WTC11 (cell line): ENCODE measurements at regions not wholly inside any gene's neighbourhood (a gene's known extent, or its start where the extent isn't known, plus 50 kb on each side); places are given as distances from the start of the nearest gene placed in this dataset.

Source experiments
- ATAC-seq: fragments of 200-7000 bp; cut with Tn5 transposase; 2 replicates; pipeline ENCODE4 v1.10.0; 2021; ENCODE audit warnings: mild to moderate bottlenecking, moderate library complexity
- CTCF ChIA-PET: fragments of 300-600 bp; sonication (Branson Sonifier 250); formaldehyde crosslinking; loops from one replicate; lab custom pipeline; 2021; ENCODE audit warnings: antibody characterized with exemption; lab: Charles Lee
- POLR2A ChIA-PET: fragments of 350-600 bp; sonication (Branson Sonifier 250); formaldehyde crosslinking; loops from one replicate; lab custom pipeline; 2021; ENCODE audit warnings: antibody characterized with exemption; lab: Charles Lee
- DNase-seq: peaks from one replicate; pipeline ENCODE4 v3.0.0; 2021; ENCODE audit warnings: low spot score
- H3K27ac Mint-ChIP-seq: 2 replicates; pipeline ENCODE4 v1.8.0; 2021; ENCODE audit warnings: mixed read lengths
- H3K27me3 Mint-ChIP-seq: 2 replicates; pipeline ENCODE4 v1.8.0; 2021; ENCODE audit warnings: low read depth, mild to moderate bottlenecking, moderate library complexity, mixed read lengths
- H3K36me3 Mint-ChIP-seq: 2 replicates; pipeline ENCODE4 v1.8.0; 2021; ENCODE audit warnings: mixed read lengths
- H3K4me1 Mint-ChIP-seq: 2 replicates; pipeline ENCODE4 v1.8.0; 2022; ENCODE audit warnings: mixed read lengths
- H3K4me3 Mint-ChIP-seq: 2 replicates; pipeline ENCODE4 v1.8.0; 2021; ENCODE audit warnings: mild to moderate bottlenecking, moderate library complexity, mixed read lengths
- H3K9me3 Mint-ChIP-seq: 2 replicates; pipeline ENCODE4 v1.8.0; 2021; ENCODE audit warnings: mixed read lengths
- ESRRA ChIP-seq: sonication (generic); formaldehyde crosslinking; IDR thresholded peaks from 2 replicates; pipeline ENCODE4 v1.8.1; 2022; ENCODE audit warnings: mild to moderate bottlenecking, missing genetic modification reagents, borderline replicate concordance
- FOXK1 ChIP-seq: sonication (generic); formaldehyde crosslinking; IDR thresholded peaks from 2 replicates; pipeline ENCODE4 v1.8.0; 2022; ENCODE audit warnings: mild to moderate bottlenecking, moderate library complexity, missing genetic modification reagents
- GABPB1 ChIP-seq: sonication (generic); formaldehyde crosslinking; IDR thresholded peaks from 2 replicates; pipeline ENCODE4 v1.8.1; 2023; ENCODE audit warnings: mild to moderate bottlenecking, missing genetic modification reagents
- GTF2I ChIP-seq: fragments of 250-450 bp; sonication (Bioruptor Pico); conservative IDR thresholded peaks from 2 replicates; pipeline ENCODE4 v1.4.0; 2021; ENCODE audit warnings: mild to moderate bottlenecking
- JUN ChIP-seq: sonication (generic); formaldehyde crosslinking; IDR thresholded peaks from 2 replicates; pipeline ENCODE4 v1.8.0; 2023; ENCODE audit warnings: mild to moderate bottlenecking, missing genetic modification reagents
- MYBL2 ChIP-seq: sonication (generic); formaldehyde crosslinking; IDR thresholded peaks from 2 replicates; pipeline ENCODE4 v1.8.1; 2023; ENCODE audit warnings: mild to moderate bottlenecking, moderate library complexity, missing genetic modification reagents
- NFE2L1 ChIP-seq: sonication (generic); formaldehyde crosslinking; IDR thresholded peaks from 2 replicates; pipeline ENCODE4 v1.8.1; 2023; ENCODE audit warnings: missing genetic modification reagents
- OVOL2 ChIP-seq: fragments of 250-450 bp; sonication (Bioruptor Pico); IDR thresholded peaks from 2 replicates; pipeline ENCODE4 v1.9.0; 2021; ENCODE audit warnings: mild to moderate bottlenecking, borderline replicate concordance
- PRDM15 ChIP-seq: sonication (generic); formaldehyde crosslinking; IDR thresholded peaks from 2 replicates; pipeline ENCODE4 v1.8.0; 2022; ENCODE audit warnings: missing genetic modification reagents
- PRRX2 ChIP-seq: fragments of 250-450 bp; sonication (Bioruptor Pico); IDR thresholded peaks from 2 replicates; pipeline ENCODE4 v1.8.0; 2021; ENCODE audit warnings: mild to moderate bottlenecking
- ZBTB21 ChIP-seq: sonication (generic); formaldehyde crosslinking; IDR thresholded peaks from 2 replicates; pipeline ENCODE4 v1.8.1; 2023; ENCODE audit warnings: mild to moderate bottlenecking, missing genetic modification reagents, borderline replicate concordance
- ZNF396 ChIP-seq: fragments of 250-450 bp; sonication (Bioruptor Pico); IDR thresholded peaks from 2 replicates; pipeline ENCODE4 v1.8.0; 2021; ENCODE audit warnings: mild to moderate bottlenecking, moderate library complexity, borderline replicate concordance
- ZNF671 ChIP-seq: fragments of 250-450 bp; sonication (Bioruptor Pico); IDR thresholded peaks from 2 replicates; pipeline ENCODE4 v1.8.0; 2021; ENCODE audit warnings: mild to moderate bottlenecking
- TF ChIP-seq, protein P1 (sequence below): fragments of 250-450 bp; sonication (Bioruptor Pico); IDR thresholded peaks from 2 replicates; pipeline ENCODE4 v2.1.2; 2022; ENCODE audit warnings: mild to moderate bottlenecking, moderate library complexity
- TF ChIP-seq, protein P2 (sequence below): sonication (generic); formaldehyde crosslinking; IDR thresholded peaks from 2 replicates; pipeline ENCODE4 v1.8.1; 2022; ENCODE audit warnings: low read depth, mild to moderate bottlenecking, moderate library complexity, missing genetic modification reagents, borderline replicate concordance
- TF ChIP-seq, protein P3 (sequence below): fragments of 250-450 bp; sonication (Bioruptor Pico); IDR thresholded peaks from 2 replicates; pipeline ENCODE4 v1.8.0; 2021; ENCODE audit warnings: mild to moderate bottlenecking
- TF ChIP-seq, protein P4 (sequence below): sonication (generic); formaldehyde crosslinking; IDR thresholded peaks from 2 replicates; pipeline ENCODE4 v1.8.0; 2023; ENCODE audit warnings: missing genetic modification reagents
- TF ChIP-seq, protein P5 (sequence below): fragments of 200-600 bp; IDR thresholded peaks from 2 replicates; pipeline ENCODE4 v1.8.0; 2022; ENCODE audit warnings: antibody characterized with exemption

- ChIA-PET POLR2A (no interaction called here), CTCF (no interaction called here)
- Mint-ChIP-seq H3K9me3 (peaks cover 44% of the 10 kb centered on the region), H3K4me3 (no peak overlapping the region), H3K4me1 (no peaks in the 10 kb centered on the region), H3K27ac (no peak overlapping the region), H3K36me3 (peaks cover 11% of the 10 kb centered on the region), H3K27me3 (peaks cover 4% of the 10 kb centered on the region)
- ATAC-seq, result no peak
- DNase-seq, result no peak
- no peak for TF ChIP-seq FOXK1 (CRISPR knock-in tag)
- no peak for TF ChIP-seq GTF2I (CRISPR knock-in tag)
- no peak for TF ChIP-seq ZNF671 (CRISPR knock-in tag)
- TF ChIP-seq, protein P1, sequence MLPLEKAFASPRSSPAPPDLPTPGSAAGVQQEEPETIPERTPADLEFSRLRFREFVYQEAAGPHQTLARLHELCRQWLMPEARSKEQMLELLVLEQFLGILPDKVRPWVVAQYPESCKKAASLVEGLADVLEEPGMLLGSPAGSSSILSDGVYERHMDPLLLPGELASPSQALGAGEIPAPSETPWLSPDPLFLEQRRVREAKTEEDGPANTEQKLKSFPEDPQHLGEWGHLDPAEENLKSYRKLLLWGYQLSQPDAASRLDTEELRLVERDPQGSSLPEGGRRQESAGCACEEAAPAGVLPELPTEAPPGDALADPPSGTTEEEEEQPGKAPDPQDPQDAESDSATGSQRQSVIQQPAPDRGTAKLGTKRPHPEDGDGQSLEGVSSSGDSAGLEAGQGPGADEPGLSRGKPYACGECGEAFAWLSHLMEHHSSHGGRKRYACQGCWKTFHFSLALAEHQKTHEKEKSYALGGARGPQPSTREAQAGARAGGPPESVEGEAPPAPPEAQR (CRISPR knock-in tag), result no peak
- no peak for TF ChIP-seq NFE2L1 (CRISPR knock-in tag)
Measured at GRCh38 chr12:45494279-45494678, 235.2 kb upstream of the ARID2 start.

GRCh38 chr12:45498645-45499044, 230.9 kb upstream of the ARID2 start:
- ATAC-seq, result no peak
- TF ChIP-seq, protein P2, sequence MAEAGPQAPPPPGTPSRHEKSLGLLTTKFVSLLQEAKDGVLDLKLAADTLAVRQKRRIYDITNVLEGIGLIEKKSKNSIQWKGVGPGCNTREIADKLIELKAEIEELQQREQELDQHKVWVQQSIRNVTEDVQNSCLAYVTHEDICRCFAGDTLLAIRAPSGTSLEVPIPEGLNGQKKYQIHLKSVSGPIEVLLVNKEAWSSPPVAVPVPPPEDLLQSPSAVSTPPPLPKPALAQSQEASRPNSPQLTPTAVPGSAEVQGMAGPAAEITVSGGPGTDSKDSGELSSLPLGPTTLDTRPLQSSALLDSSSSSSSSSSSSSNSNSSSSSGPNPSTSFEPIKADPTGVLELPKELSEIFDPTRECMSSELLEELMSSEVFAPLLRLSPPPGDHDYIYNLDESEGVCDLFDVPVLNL (CRISPR knock-in tag), result no peak
- TF ChIP-seq OVOL2, result no peak
- no peak for TF ChIP-seq PRRX2 (CRISPR knock-in tag)
- TF ChIP-seq ZBTB21, result no peak
- no peak for TF ChIP-seq PRDM15
- CTCF ChIA-PET, result no interaction called here

GRCh38 chr12:45502481-45503128, 226.9 kb upstream of the ARID2 start:
- Mint-ChIP-seq H3K9me3 (peaks cover 12% of the 10 kb centered on the region), H3K4me1 (no peaks in the 10 kb centered on the region), H3K4me3 (no peak overlapping the region), H3K36me3 (no peaks in the 10 kb centered on the region), H3K27me3 (no peaks in the 10 kb centered on the region), H3K27ac (no peak overlapping the region)
- ATAC-seq (no peak), DNase-seq (no peak)
- TF ChIP-seq, protein P3, sequence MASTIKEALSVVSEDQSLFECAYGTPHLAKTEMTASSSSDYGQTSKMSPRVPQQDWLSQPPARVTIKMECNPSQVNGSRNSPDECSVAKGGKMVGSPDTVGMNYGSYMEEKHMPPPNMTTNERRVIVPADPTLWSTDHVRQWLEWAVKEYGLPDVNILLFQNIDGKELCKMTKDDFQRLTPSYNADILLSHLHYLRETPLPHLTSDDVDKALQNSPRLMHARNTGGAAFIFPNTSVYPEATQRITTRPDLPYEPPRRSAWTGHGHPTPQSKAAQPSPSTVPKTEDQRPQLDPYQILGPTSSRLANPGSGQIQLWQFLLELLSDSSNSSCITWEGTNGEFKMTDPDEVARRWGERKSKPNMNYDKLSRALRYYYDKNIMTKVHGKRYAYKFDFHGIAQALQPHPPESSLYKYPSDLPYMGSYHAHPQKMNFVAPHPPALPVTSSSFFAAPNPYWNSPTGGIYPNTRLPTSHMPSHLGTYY (CRISPR knock-in tag), result no peak
- no peak for TF ChIP-seq PRRX2 (CRISPR knock-in tag)
- POLR2A ChIA-PET, result no interaction called here
- CTCF ChIA-PET, result interaction anchor here (2.1 kb wide), 1 partner anchor 41 kb away, joined by 5 read pairs; no protein-coding TSS in a partner anchor

More at GRCh38 chr12:45498645-45499044, 230.9 kb upstream of the ARID2 start:
- Mint-ChIP-seq H3K27ac (no peak overlapping the region), H3K4me3 (no peak overlapping the region), H3K9me3 (peaks cover 30% of the 10 kb centered on the region), H3K36me3 (no peaks in the 10 kb centered on the region; the same call in 1 of the 2 replicates), H3K27me3 (peaks cover 4% of the 10 kb centered on the region), H3K4me1 (no peaks in the 10 kb centered on the region)
- POLR2A ChIA-PET, result no interaction called here
- DNase-seq, result no peak

DNA sequence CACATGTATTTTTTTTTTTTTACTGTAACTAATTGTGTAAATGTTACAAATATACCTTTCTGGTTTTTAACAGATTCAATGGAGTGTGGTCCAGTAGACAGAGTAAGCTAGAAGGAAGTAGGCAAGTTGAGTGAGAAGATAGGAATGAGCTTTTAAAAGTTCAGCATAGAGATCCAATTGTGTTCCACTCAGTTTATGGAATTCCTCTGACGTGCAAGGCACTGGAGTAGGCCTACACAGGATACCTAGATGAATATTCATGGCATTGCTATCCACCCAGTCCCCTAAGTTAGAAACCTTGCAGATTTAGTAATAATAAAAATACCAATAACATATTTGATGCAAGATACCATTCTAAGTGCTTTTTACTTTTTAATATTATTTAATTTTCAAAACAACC, 225.6 kb upstream of the ARID2 start:
- no peaks in the 10 kb centered on the region for H3K4me1 Mint-ChIP-seq
- no peaks in the 10 kb centered on the region for H3K36me3 Mint-ChIP-seq
- ChIA-PET CTCF (no interaction called here), POLR2A (no interaction called here)
- H3K27ac Mint-ChIP-seq, result no peak overlapping the region
- H3K9me3 Mint-ChIP-seq, result peaks cover 15% of the 10 kb centered on the region
- ATAC-seq (no peak), DNase-seq (no peak)
- H3K4me3 Mint-ChIP-seq, result no peak overlapping the region
- H3K27me3 Mint-ChIP-seq, result no peaks in the 10 kb centered on the region
- TF ChIP-seq JUN (CRISPR knock-in tag) (no peak), ZNF396 (CRISPR knock-in tag) (no peak), ESRRA (CRISPR knock-in tag) (no peak), MYBL2 (no peak), GABPB1 (CRISPR knock-in tag) (no peak)
- TF ChIP-seq, protein P4, sequence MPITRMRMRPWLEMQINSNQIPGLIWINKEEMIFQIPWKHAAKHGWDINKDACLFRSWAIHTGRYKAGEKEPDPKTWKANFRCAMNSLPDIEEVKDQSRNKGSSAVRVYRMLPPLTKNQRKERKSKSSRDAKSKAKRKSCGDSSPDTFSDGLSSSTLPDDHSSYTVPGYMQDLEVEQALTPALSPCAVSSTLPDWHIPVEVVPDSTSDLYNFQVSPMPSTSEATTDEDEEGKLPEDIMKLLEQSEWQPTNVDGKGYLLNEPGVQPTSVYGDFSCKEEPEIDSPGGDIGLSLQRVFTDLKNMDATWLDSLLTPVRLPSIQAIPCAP (CRISPR knock-in tag), result no peak
- TF ChIP-seq, protein P5, sequence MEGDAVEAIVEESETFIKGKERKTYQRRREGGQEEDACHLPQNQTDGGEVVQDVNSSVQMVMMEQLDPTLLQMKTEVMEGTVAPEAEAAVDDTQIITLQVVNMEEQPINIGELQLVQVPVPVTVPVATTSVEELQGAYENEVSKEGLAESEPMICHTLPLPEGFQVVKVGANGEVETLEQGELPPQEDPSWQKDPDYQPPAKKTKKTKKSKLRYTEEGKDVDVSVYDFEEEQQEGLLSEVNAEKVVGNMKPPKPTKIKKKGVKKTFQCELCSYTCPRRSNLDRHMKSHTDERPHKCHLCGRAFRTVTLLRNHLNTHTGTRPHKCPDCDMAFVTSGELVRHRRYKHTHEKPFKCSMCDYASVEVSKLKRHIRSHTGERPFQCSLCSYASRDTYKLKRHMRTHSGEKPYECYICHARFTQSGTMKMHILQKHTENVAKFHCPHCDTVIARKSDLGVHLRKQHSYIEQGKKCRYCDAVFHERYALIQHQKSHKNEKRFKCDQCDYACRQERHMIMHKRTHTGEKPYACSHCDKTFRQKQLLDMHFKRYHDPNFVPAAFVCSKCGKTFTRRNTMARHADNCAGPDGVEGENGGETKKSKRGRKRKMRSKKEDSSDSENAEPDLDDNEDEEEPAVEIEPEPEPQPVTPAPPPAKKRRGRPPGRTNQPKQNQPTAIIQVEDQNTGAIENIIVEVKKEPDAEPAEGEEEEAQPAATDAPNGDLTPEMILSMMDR, result no peak
- TF ChIP-seq, protein P1 (CRISPR knock-in tag), result no peak
